Tibial nerve (tissue), 4 donors: ENCODE measurements at regions not wholly inside any gene's neighbourhood (a gene's known extent, or its start where the extent isn't known, plus 50 kb on each side); places are given as distances from the start of the nearest gene placed in this dataset.

Source experiments
- EP300 ChIP-seq, 2 donors: sonication (generic); formaldehyde crosslinking; IDR thresholded peaks; one replicate each; pipeline ENCODE4 v1.6.1; 2017; ENCODE audit warnings: antibody characterized with exemption in 2 of 2, mild to moderate bottlenecking in 1 of 2
- POLR2A ChIP-seq, 2 donors: fragments of 450-650 bp; IDR thresholded peaks; one replicate each; pipeline ENCODE4 v1.6.1; 2017; ENCODE audit warnings: antibody characterized with exemption in 2 of 2, mild to moderate bottlenecking in 2 of 2, moderate library complexity in 2 of 2
- TF ChIP-seq, protein P1 (sequence below), 5 experiments: fragments of 200-600 bp in 3 of 5; fragments of 450-650 bp in 2 of 5; sonication (generic) in 3 of 5; IDR thresholded peaks; one replicate each; pipeline ENCODE4 v1.5.1; 2016 to 2019; ENCODE audit warnings: antibody characterized with exemption in 5 of 5, mild to moderate bottlenecking in 3 of 5, moderate library complexity in 2 of 5

DNA sequence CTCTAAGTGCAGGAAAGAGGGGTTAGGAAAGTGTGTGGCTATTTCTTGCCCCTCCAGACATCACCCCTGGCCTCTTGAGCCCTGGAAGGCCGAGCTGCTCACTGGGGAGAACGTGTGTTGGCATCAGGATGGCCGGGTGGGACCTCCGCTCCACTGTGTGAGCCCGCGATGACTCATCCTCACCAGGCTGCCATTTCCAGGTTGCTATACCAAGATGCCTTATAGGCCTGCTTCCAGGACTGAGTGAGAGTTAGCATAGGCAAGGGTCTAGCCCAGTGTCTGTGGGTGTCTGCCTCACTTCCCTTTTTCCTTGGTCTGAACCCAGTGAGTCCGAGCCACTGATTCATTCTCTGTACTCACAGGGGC, 105.0 kb downstream of the MRPL14 start:
- TF ChIP-seq, protein P1, sequence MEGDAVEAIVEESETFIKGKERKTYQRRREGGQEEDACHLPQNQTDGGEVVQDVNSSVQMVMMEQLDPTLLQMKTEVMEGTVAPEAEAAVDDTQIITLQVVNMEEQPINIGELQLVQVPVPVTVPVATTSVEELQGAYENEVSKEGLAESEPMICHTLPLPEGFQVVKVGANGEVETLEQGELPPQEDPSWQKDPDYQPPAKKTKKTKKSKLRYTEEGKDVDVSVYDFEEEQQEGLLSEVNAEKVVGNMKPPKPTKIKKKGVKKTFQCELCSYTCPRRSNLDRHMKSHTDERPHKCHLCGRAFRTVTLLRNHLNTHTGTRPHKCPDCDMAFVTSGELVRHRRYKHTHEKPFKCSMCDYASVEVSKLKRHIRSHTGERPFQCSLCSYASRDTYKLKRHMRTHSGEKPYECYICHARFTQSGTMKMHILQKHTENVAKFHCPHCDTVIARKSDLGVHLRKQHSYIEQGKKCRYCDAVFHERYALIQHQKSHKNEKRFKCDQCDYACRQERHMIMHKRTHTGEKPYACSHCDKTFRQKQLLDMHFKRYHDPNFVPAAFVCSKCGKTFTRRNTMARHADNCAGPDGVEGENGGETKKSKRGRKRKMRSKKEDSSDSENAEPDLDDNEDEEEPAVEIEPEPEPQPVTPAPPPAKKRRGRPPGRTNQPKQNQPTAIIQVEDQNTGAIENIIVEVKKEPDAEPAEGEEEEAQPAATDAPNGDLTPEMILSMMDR (IDR thresholded peaks at IDR 0.05): no peak
- TF ChIP-seq POLR2A (IDR thresholded peaks at IDR 0.05) (no peak), EP300 (IDR thresholded peaks at IDR 0.05) (no peak)
